OCI-LY1 (cell line): ENCODE measurements at regions not wholly inside any gene's neighbourhood (a gene's known extent, or its start where the extent isn't known, plus 50 kb on each side); places are given as distances from the start of the nearest gene placed in this dataset.

Experiments
- H2AFZ ChIP-seq: fragments of 200-600 bp; sonication (generic), shearing (Covaris generic); 2 replicates; pipeline ENCODE4 v1.6.0; 2014; ENCODE audit warnings: antibody characterized with exemption, mild to moderate bottlenecking, low read length
- H3F3A ChIP-seq: fragments of 200-600 bp; sonication (generic), shearing (Covaris generic); 2 replicates; pipeline ENCODE4 v1.6.0; 2014; ENCODE audit warnings: mild to moderate bottlenecking, antibody characterized with exemption, low read length, moderate library complexity; ENCODE audit not compliant: insufficient read depth
- H3K27ac ChIP-seq: fragments of 200-600 bp; sonication (generic); 2 replicates; pipeline ENCODE4 v1.5.1; 2014; ENCODE audit warnings: low read length, mixed run types, mild to moderate bottlenecking, low read depth; ENCODE audit not compliant: poor library complexity, severe bottlenecking
- H3K27me3 ChIP-seq: fragments of 200-600 bp; sonication (generic); 2 replicates; pipeline ENCODE4 v1.6.0; 2014; ENCODE audit warnings: antibody characterized with exemption, mild to moderate bottlenecking, low read length, moderate library complexity; ENCODE audit not compliant: insufficient read depth
- H3K36me3 ChIP-seq: fragments of 200-600 bp; sonication (generic); 2 replicates; pipeline ENCODE4 v1.6.1; 2014; ENCODE audit warnings: mild to moderate bottlenecking, antibody characterized with exemption, low read length, moderate library complexity, mixed read lengths; ENCODE audit not compliant: insufficient read depth
- H3K4me1 ChIP-seq: fragments of 200-600 bp; sonication (generic); 2 replicates; pipeline ENCODE4 v1.5.1; 2014; ENCODE audit warnings: mild to moderate bottlenecking, low read length, moderate library complexity; ENCODE audit not compliant: insufficient read depth, severe bottlenecking
- H3K4me2 ChIP-seq: fragments of 200-600 bp; sonication (generic), shearing (Covaris generic); 2 replicates; pipeline ENCODE4 v1.6.1; 2014; ENCODE audit warnings: low read length
- H3K4me3 ChIP-seq: fragments of 200-600 bp; sonication (generic); 2 replicates; pipeline ENCODE4 v1.5.1; 2014; ENCODE audit warnings: low read length, low read depth, mild to moderate bottlenecking, mixed read lengths; ENCODE audit not compliant: poor library complexity, severe bottlenecking
- H3K79me2 ChIP-seq: fragments of 200-600 bp; shearing (Covaris generic); 2 replicates; pipeline ENCODE4 v1.6.1; 2016; ENCODE audit warnings: mixed run types, low read length, mixed read lengths; ENCODE audit not compliant: insufficient read depth
- H3K9ac ChIP-seq: fragments of 200-600 bp; sonication (generic), shearing (Covaris generic); 2 replicates; pipeline ENCODE4 v1.6.1; 2014; ENCODE audit warnings: mild to moderate bottlenecking, low read length, mixed read lengths
- H3K9me2 ChIP-seq: fragments of 200-600 bp; sonication (generic), shearing (Covaris generic); 2 replicates; pipeline ENCODE4 v1.6.1; 2014; ENCODE audit warnings: low read depth, mild to moderate bottlenecking, low read length, mixed read lengths
- H3K9me3 ChIP-seq: fragments of 200-600 bp; shearing (Covaris generic); 2 replicates; pipeline ENCODE4 v1.6.1; 2014; ENCODE audit warnings: low read length, mixed read lengths
- H4K20me1 ChIP-seq: fragments of 200-600 bp; sonication (generic), shearing (Covaris generic); 2 replicates; pipeline ENCODE4 v1.6.0; 2016; ENCODE audit warnings: mild to moderate bottlenecking, low read length; ENCODE audit not compliant: insufficient read depth
- CTCF ChIP-seq: fragments of 200-600 bp; sonication (generic), shearing (Covaris generic); IDR thresholded peaks from 2 replicates; pipeline ENCODE4 v1.5.1; 2017; ENCODE audit warnings: mild to moderate bottlenecking, antibody characterized with exemption, low read length, moderate library complexity, mixed read lengths
- EZH2 ChIP-seq: fragments of 200-600 bp; sonication (generic), shearing (Covaris generic); IDR thresholded peaks from 2 replicates; pipeline ENCODE4 v1.8.0; 2017; ENCODE audit warnings: borderline replicate concordance, mixed run types, mild to moderate bottlenecking, antibody characterized with exemption, low read length, moderate library complexity, mixed read lengths

- H3K27me3 ChIP-seq, result no peaks in the 10 kb centered on the region
- H3K9me2 ChIP-seq, result no peaks in the 10 kb centered on the region
Observed at GRCh38 chr2:176647325-176648165, 378.3 kb downstream of the MTX2 start.

GRCh38 chr2:176648700-176649297, 379.6 kb downstream of the MTX2 start:
- Histone ChIP-seq H2AFZ (no peak overlapping the region), H3K79me2 (no peaks in the 10 kb centered on the region), H3K9me2 (no peaks in the 10 kb centered on the region), H3K9me3 (no peaks in the 10 kb centered on the region), H3K9ac (no peak overlapping the region), H4K20me1 (no peaks in the 10 kb centered on the region), H3F3A (no peaks in the 10 kb centered on the region), H3K36me3 (no peaks in the 10 kb centered on the region), H3K4me2 (no peak overlapping the region), H3K27ac (no peak overlapping the region), H3K4me1 (no peaks in the 10 kb centered on the region), H3K4me3 (no peak overlapping the region), H3K27me3 (no peaks in the 10 kb centered on the region)
- no peak for TF ChIP-seq CTCF

More at GRCh38 chr2:176647325-176648165, 378.3 kb downstream of the MTX2 start:
- H4K20me1 ChIP-seq, result no peaks in the 10 kb centered on the region
- TF ChIP-seq EZH2, result no peak
- H3K79me2 ChIP-seq, result no peaks in the 10 kb centered on the region
- H3K9ac ChIP-seq, result no peak overlapping the region
- H2AFZ ChIP-seq, result no peak overlapping the region
- H3K4me2 ChIP-seq, result no peak overlapping the region
- no peaks in the 10 kb centered on the region for H3K4me1 ChIP-seq
- H3K36me3 ChIP-seq, result no peaks in the 10 kb centered on the region
- H3F3A ChIP-seq, result no peaks in the 10 kb centered on the region
- H3K9me3 ChIP-seq, result no peaks in the 10 kb centered on the region
- H3K4me3 ChIP-seq, result no peak overlapping the region
- no peak overlapping the region for H3K27ac ChIP-seq

DNA sequence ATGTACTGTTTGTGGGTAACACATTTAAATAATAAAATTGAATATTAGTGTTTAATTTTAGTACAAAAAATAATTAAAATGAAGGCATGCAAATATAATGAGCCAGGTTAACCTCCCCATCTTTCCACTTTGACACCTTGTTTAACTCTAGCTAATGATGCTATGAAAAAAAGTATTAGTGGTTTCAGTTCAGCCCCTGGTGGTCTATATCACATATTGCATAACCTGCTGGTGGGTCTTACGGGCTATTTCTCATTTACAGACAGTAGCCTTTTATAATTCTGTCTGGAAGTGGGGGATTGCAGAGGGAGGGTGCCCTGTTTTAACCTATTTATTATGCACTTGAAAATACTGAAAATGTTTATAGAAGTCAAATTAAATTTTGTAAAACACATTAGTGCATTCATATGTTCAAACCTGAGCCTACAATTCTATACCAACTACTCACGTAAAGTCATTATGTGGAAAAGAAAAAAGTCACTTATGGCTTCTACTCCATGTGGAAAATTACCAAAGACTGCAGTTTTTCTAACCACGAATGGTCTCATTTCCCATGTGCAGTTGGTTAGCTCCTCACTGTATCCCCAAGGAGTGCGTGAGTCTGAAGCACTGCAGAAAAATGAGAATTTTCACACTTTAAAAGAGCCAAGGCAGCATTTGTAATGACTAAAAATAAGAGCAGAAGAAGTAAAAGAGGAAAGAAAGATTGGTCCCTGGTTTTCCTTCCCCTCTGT, 381.0 kb downstream of the MTX2 start:
- H3K4me1 ChIP-seq, result no peaks in the 10 kb centered on the region
- H3K9ac ChIP-seq, result no peak overlapping the region
- H3K27ac ChIP-seq, result no peak overlapping the region
- TF ChIP-seq CTCF, result peak; percentile 29
- no peak for TF ChIP-seq EZH2
- H2AFZ ChIP-seq, result no peak overlapping the region
- no peaks in the 10 kb centered on the region for H3K9me2 ChIP-seq
- no peak overlapping the region for H3K4me3 ChIP-seq
- H3K4me2 ChIP-seq, result no peak overlapping the region
- H3K79me2 ChIP-seq, result no peaks in the 10 kb centered on the region
- H3F3A ChIP-seq, result no peaks in the 10 kb centered on the region
- H3K9me3 ChIP-seq, result no peaks in the 10 kb centered on the region
- H4K20me1 ChIP-seq, result no peaks in the 10 kb centered on the region
- no peaks in the 10 kb centered on the region for H3K27me3 ChIP-seq
- no peaks in the 10 kb centered on the region for H3K36me3 ChIP-seq
